ENCODE measurements at regions not wholly inside any gene's neighbourhood (a gene's known extent, or its start where the extent isn't known, plus 50 kb on each side); places are given as distances from the start of the nearest gene placed in this dataset.
"Not testable (repeated sequence)": the region's sequence is repeated elsewhere in the genome, so short reads cannot be mapped to it uniquely, and the experiment has no call there.

- Histone ChIP-seq H4K8ac (ENCODE audit: low read depth in 2 of 2, low read length in 2 of 2) (peak overlapping the region in 1 of 2 experiments; percentile 1; a peak in 1 of 4 replicates), H4K91ac (ENCODE audit: insufficient read depth, low read depth, low read length) (no peak overlapping the region), H3K9me3 (ENCODE audit: control insufficient read depth, insufficient read depth, low read length) (no peaks in the 10 kb centered on the region), H3K27me3 (ENCODE audit: control insufficient read depth, insufficient read depth, low read length) (no peaks in the 10 kb centered on the region), H3K36me3 (ENCODE audit: control insufficient read depth, insufficient read depth, low read length) (no peaks in the 10 kb centered on the region), H3K4me3 (ENCODE audit: insufficient read depth, low read depth, low read length) (no peak overlapping the region), H3K27ac (ENCODE audit: insufficient read depth, low read length) (no peak overlapping the region), H3K18ac (ENCODE audit: low read depth, low read length) (no peak overlapping the region), H4K20me1 (ENCODE audit: insufficient read depth, low read length) (no peaks in the 10 kb centered on the region), H2BK120ac (ENCODE audit: low read depth, low read length) (no peak overlapping the region), H2AK9ac (replicated peaks; ENCODE audit: low read depth, low read length, poor library complexity) (no peak overlapping the region), H3K23ac (ENCODE audit: low read depth, low read length) (no peak overlapping the region), H2AFZ (replicated peaks; ENCODE audit: low read length, poor library complexity) (no peak overlapping the region), H3K4me1 (ENCODE audit: control insufficient read depth, insufficient read depth, low read length) (no peaks in the 10 kb centered on the region), H3K14ac (replicated peaks; ENCODE audit: low read depth, low read length) (no peak overlapping the region), H2BK15ac (ENCODE audit: low read depth, low read length) (no peak overlapping the region), H2AK5ac (ENCODE audit: low read depth, low read length) (no peak overlapping the region), H3K4ac (ENCODE audit: low read depth, low read length) (no peak overlapping the region), H3K56ac (ENCODE audit: extremely low read depth, insufficient read depth, low read length) (no peak overlapping the region), H3K4me2 (ENCODE audit: low read depth, low read length) (no peak overlapping the region), H2BK20ac (ENCODE audit: low read depth, low read length) (no peak overlapping the region), H3K79me1 (ENCODE audit: low read depth in 1 of 2, low read length in 2 of 2) (no peaks in the 10 kb centered on the region), H3K9me1 (ENCODE audit: insufficient read depth, low read length) (no peaks in the 10 kb centered on the region), H3K9ac (ENCODE audit: low read depth, low read length) (no peak overlapping the region), H4K5ac (ENCODE audit: low read depth, low read length) (no peak overlapping the region), H2BK5ac (ENCODE audit: low read depth, low read length, poor library complexity, severe bottlenecking) (no peak overlapping the region)
- dilution Hi-C loops (cut with HindIII; ENCODE audit: low sequenced_read_pairs, unreplicated experiment) = no loop called here
- POLR2A ChIA-PET (ENCODE audit: unreplicated experiment) = no interaction called here
- BruUV-seq (replicated peaks) = no TSS peak
- CTCF ChIA-PET = no interaction called here
- in situ Hi-C loops (cut with MboI; ENCODE audit: low sequenced_read_pairs) = no loop called here
- TF ChIP-seq RFX5 (IDR thresholded peaks at IDR 0.05; ENCODE audit: low read depth, low read length) (no peak), BHLHE40 (IDR thresholded peaks at IDR 0.05; ENCODE audit: low read depth, low read length) (no peak)
- DNase-seq (no peak), ATAC-seq (ENCODE audit: low read depth) (no peak)
- intact Hi-C loops (cut with micrococcal nuclease) = no loop called here
- no CpG with 5 or more reads among the region's 5 CpGs for WGBS, 2 experiments (ENCODE audit: extremely low coverage in 2 of 2, insufficient read length in 1 of 2)
Observed at GRCh38 chr10:52599551-52600200, 172.9 kb downstream of the MBL2 start.

DNA sequence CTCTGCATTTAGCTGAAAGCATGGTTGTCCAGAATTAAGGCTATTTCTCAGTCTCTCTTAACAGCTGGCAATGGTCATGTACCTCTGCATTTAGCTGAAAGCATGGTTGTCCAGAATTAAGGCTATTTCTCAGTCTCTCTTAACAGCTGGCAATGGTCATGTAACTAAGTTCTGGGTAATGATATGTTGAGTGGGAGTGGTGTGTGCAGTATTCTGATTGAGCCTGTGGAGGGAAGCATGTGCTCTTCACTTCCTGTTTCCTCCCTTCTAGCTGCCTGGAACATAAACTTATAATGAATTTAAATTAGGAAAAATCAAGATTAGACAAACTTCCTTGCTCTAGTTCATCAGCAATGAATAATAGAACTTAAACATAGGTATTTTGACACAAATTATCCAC is 168.5 kb downstream of the MBL2 start:
- in situ Hi-C loops (cut with MboI; ENCODE audit: low sequenced_read_pairs); H3K27me3 ChIP-seq (ENCODE audit: control insufficient read depth, insufficient read depth, low read length); intact Hi-C loops (cut with micrococcal nuclease); H3K9ac ChIP-seq (ENCODE audit: low read depth, low read length); H3K27ac ChIP-seq (ENCODE audit: insufficient read depth, low read length); H2BK120ac ChIP-seq (ENCODE audit: low read depth, low read length); POLR2A ChIA-PET (ENCODE audit: unreplicated experiment); H4K8ac ChIP-seq (ENCODE audit: low read depth in 2 of 2, low read length in 2 of 2); dilution Hi-C loops (cut with HindIII; ENCODE audit: low sequenced_read_pairs, unreplicated experiment); H2BK20ac ChIP-seq (ENCODE audit: low read depth, low read length); H3K14ac ChIP-seq (replicated peaks; ENCODE audit: low read depth, low read length); H3K4me2 ChIP-seq (ENCODE audit: low read depth, low read length); DNase-seq; H3K4me3 ChIP-seq (ENCODE audit: insufficient read depth, low read depth, low read length); H3K79me1 ChIP-seq (ENCODE audit: low read depth in 1 of 2, low read length in 2 of 2); H4K20me1 ChIP-seq (ENCODE audit: insufficient read depth, low read length); H3K9me3 ChIP-seq (ENCODE audit: control insufficient read depth, insufficient read depth, low read length); H2BK15ac ChIP-seq (ENCODE audit: low read depth, low read length); H2AK5ac ChIP-seq (ENCODE audit: low read depth, low read length); H2AK9ac ChIP-seq (replicated peaks; ENCODE audit: low read depth, low read length, poor library complexity); H2BK5ac ChIP-seq (ENCODE audit: low read depth, low read length, poor library complexity, severe bottlenecking); H3K36me3 ChIP-seq (ENCODE audit: control insufficient read depth, insufficient read depth, low read length); H3K9me1 ChIP-seq (ENCODE audit: insufficient read depth, low read length); H3K4me1 ChIP-seq (ENCODE audit: control insufficient read depth, insufficient read depth, low read length); H3K56ac ChIP-seq (ENCODE audit: extremely low read depth, insufficient read depth, low read length); ATAC-seq (ENCODE audit: low read depth); H4K91ac ChIP-seq (ENCODE audit: insufficient read depth, low read depth, low read length); CTCF ChIA-PET; H4K5ac ChIP-seq (ENCODE audit: low read depth, low read length); BruUV-seq (replicated peaks); H2AFZ ChIP-seq (replicated peaks; ENCODE audit: low read length, poor library complexity); H3K4ac ChIP-seq (ENCODE audit: low read depth, low read length); H3K18ac ChIP-seq (ENCODE audit: low read depth, low read length); H3K23ac ChIP-seq (ENCODE audit: low read depth, low read length): not testable (repeated sequence)

Measured in IMR-90 (cell line).